Epithelial cell of esophagus (primary cell): ENCODE measurements at regions not wholly inside any gene's neighbourhood (a gene's known extent, or its start where the extent isn't known, plus 50 kb on each side); places are given as distances from the start of the nearest gene placed in this dataset.
"Not testable (repeated sequence)": the region's sequence is repeated elsewhere in the genome, so short reads cannot be mapped to it uniquely, and the experiment has no call there.

Source experiments
- DNase-seq: peaks from one replicate; pipeline ENCODE4 v3.0.0; 2010; ENCODE audit warnings: low read depth
- H3K4me3 ChIP-seq: 2 replicates; pipeline ENCODE4 v1.5.1; 2011; ENCODE audit warnings: mild to moderate bottlenecking, low read length, control low read depth
- TF ChIP-seq, protein P1 (sequence below): IDR thresholded peaks from 2 replicates; pipeline ENCODE4 v1.5.1; 2011; ENCODE audit warnings: low read depth, mild to moderate bottlenecking, low read length, control low read depth, inconsistent platforms; ENCODE audit not compliant: insufficient read depth; ENCODE audit errors: missing control alignments

DNA sequence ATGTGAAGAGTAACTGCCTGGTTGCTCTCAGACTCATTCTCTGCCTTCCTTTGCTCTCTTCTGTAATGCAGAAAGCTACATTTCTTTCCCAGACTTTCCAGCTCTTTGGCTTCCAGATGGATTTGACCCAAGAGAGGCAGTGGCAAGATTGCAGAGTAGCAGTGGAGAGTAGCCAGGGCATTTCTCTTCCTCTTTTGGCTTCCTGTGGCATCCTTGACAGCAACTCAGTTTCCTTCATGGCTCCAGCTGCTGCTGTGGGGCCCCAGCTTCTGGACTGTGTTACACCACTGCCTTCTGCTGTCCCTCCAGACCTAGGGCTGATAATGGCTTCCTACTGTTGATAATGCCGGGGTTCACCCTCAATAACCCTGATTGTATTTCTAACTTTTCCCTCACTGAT, 469.4 kb upstream of the SPRED2 start:
- H3K4me3 ChIP-seq: no peak overlapping the region
- DNase-seq: no peak
- TF ChIP-seq, protein P1, sequence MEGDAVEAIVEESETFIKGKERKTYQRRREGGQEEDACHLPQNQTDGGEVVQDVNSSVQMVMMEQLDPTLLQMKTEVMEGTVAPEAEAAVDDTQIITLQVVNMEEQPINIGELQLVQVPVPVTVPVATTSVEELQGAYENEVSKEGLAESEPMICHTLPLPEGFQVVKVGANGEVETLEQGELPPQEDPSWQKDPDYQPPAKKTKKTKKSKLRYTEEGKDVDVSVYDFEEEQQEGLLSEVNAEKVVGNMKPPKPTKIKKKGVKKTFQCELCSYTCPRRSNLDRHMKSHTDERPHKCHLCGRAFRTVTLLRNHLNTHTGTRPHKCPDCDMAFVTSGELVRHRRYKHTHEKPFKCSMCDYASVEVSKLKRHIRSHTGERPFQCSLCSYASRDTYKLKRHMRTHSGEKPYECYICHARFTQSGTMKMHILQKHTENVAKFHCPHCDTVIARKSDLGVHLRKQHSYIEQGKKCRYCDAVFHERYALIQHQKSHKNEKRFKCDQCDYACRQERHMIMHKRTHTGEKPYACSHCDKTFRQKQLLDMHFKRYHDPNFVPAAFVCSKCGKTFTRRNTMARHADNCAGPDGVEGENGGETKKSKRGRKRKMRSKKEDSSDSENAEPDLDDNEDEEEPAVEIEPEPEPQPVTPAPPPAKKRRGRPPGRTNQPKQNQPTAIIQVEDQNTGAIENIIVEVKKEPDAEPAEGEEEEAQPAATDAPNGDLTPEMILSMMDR: no peak

DNA sequence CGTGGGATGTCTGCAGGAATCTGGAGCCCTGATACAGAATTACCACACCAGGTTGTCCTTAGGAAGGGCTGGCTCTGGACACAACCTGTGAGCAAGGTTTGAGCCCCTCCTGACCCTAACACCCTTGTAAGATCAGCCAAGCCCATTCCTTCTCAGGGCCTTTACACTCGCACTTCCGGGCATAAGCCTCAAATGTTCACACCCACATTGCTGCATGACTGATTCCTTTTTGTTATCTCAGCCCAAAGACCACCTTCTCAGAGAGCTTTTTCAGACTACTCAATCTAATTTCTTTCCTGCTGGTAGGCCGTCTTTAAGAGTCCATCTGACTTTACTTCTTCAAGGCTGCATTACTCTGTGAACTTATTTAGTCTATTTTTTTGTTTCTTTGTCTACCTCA, 464.0 kb upstream of the SPRED2 start:
- no peak overlapping the region for H3K4me3 ChIP-seq
- DNase-seq: no peak
- TF ChIP-seq, protein P1: no peak

DNA sequence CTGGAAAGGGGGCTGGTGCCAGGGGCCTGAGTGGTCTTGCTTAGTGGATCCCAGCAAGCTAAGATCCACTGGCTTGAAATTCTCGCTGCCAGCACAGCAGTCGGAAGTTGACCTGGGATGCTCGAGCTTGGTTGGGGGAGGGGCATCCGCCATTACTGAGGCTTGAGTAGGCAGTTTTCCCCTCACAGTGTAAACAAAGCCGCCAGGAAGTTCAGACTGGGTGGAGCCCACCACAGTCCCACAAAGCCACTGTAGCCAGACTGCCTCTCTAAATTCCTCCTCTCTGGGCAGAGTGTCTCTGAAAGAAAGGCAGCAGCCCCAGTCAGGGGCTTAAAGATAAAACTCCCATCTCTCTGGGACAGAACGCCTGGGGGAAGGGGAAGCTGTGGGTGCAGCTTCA, 457.7 kb upstream of the SPRED2 start:
- not testable (repeated sequence) for DNase-seq, H3K4me3 ChIP-seq

DNA sequence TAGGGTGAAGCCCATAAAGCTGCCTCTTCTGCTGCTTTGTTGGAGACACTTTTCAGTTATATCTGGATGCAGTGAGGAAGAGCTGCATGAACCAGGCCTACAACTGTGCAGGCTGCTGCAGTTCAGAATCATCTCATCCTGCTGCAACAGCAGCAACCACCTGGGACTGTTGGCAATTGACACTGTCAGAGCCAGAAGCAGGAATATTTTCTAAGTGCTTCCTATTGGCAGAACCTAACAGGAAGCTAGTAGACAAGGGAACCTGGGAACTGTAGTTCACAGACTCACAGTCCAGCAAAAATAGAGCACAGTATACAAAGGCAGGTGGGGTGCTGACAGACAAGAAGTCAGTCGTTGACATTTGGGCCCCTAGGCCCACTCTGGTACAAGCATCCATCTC, 452.9 kb upstream of the SPRED2 start:
- TF ChIP-seq, protein P1: no peak
- DNase-seq: no peak
- H3K4me3 ChIP-seq: no peak overlapping the region

DNA sequence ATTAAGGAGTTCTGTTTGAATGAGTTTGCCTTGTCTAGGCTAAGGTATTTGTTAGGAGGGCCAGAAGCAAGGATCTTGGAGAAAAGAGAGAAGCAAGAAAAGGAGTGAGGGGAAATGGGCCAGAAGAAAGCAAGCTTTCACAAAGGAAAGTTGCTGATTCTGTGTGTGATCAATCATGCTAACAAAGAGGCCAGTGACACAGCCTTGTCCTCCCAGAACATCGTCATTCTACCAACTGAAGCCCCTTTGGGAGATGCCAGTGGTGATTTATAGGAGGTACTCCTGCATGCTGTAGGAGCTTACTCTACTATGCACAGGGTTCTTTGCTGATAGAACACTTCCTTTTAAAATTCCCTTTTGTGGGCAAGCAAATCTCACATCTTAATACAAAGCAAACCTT, 449.2 kb upstream of the SPRED2 start:
- H3K4me3 ChIP-seq: no peak overlapping the region
- TF ChIP-seq, protein P1: no peak
- no peak for DNase-seq

DNA sequence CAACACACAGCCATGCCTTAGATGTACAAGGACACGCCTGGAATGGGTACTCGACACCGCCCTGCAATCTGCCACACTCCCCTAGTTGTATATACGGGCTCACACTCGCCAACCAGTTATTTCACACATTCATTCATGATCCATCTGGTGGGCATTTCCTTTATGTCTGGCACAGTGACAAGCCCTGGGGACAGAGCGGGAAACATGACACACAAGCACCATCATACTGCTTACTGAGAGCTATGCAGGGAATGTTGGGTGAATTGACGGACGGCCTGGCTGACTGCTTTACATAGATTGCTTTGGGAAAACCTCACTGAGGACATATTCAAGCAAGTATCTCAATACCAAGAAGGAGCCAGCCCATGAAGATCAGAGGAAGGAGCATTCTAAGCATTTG, 448.0 kb upstream of the SPRED2 start:
- TF ChIP-seq, protein P1: no peak
- DNase-seq: peak; percentile 33
- no peak overlapping the region for H3K4me3 ChIP-seq

DNA sequence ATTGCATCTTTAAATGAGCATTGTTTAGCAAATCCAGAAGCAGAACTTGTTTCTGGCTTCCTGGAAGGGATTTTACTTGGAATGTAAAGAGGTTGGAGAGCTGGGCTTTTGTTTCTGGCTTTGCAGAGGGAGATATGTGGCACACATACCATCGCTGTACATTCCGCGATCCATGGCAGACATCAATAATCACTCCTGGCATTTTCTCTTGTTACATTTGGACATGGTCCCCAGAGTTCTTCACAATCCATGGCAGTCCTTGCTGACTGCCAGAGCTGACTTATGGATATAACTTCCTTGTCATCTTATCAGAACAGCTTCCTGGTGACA, 445.6 kb upstream of the SPRED2 start:
- DNase-seq: no peak
- TF ChIP-seq, protein P1: no peak
- H3K4me3 ChIP-seq: no peak overlapping the region
